ENCODE measurements at regions not wholly inside any gene's neighbourhood (a gene's known extent, or its start where the extent isn't known, plus 50 kb on each side); places are given as distances from the start of the nearest gene placed in this dataset.

GRCh38 chr11:92638678-92639077 is 330.8 kb upstream of the MTNR1B start (continued):
- TF ChIP-seq TAF1 (conservative IDR thresholded peaks at IDR 0.05) (no peak), FOXA1 (IDR thresholded peaks at IDR 0.05) (no peak), GABPA (IDR thresholded peaks at IDR 0.05 in 1 of 2, conservative IDR thresholded peaks at IDR 0.05 in 1 of 2) (no peak), RXRA (IDR thresholded peaks at IDR 0.05) (no peak)

- no peak overlapping the region for H3K27ac ChIP-seq (ENCODE audit: low read depth in 1 of 2, low read length in 2 of 2)
- no peak for DNase-seq (ENCODE audit: low spot score)
- no peak overlapping the region for H3K9ac ChIP-seq (ENCODE audit: low read depth in 1 of 2, low read length in 2 of 2)
- no peak overlapping the region for H3K4me3 ChIP-seq (ENCODE audit: low read depth in 1 of 3, low read length in 3 of 3)
- no peaks in the 10 kb centered on the region for H3K9me3 ChIP-seq (ENCODE audit: control insufficient read depth in 4 of 4, low read length in 3 of 4)
- H3K27me3 ChIP-seq (ENCODE audit: control insufficient read depth in 4 of 4, insufficient read depth in 4 of 4, low read length in 3 of 4) = no peaks in the 10 kb centered on the region
- TF ChIP-seq EGR1 (IDR thresholded peaks at IDR 0.05; ENCODE audit: low read depth in 2 of 2) = no peak
- no peaks in the 10 kb centered on the region for H3K4me1 ChIP-seq (ENCODE audit: control insufficient read depth in 4 of 4, insufficient read depth in 4 of 4, low read length in 3 of 4)
- no peaks in the 10 kb centered on the region for H3K36me3 ChIP-seq (ENCODE audit: control insufficient read depth in 4 of 4, insufficient read depth in 3 of 4, low read depth in 1 of 4, low read length in 3 of 4)
Measured at GRCh38 chr11:92642177-92642931, 327.1 kb upstream of the MTNR1B start.

GRCh38 chr11:92643827-92644226 is 325.6 kb upstream of the MTNR1B start:
- no peak for TF ChIP-seq YY1 (IDR thresholded peaks at IDR 0.05)
- TF ChIP-seq, protein P1, sequence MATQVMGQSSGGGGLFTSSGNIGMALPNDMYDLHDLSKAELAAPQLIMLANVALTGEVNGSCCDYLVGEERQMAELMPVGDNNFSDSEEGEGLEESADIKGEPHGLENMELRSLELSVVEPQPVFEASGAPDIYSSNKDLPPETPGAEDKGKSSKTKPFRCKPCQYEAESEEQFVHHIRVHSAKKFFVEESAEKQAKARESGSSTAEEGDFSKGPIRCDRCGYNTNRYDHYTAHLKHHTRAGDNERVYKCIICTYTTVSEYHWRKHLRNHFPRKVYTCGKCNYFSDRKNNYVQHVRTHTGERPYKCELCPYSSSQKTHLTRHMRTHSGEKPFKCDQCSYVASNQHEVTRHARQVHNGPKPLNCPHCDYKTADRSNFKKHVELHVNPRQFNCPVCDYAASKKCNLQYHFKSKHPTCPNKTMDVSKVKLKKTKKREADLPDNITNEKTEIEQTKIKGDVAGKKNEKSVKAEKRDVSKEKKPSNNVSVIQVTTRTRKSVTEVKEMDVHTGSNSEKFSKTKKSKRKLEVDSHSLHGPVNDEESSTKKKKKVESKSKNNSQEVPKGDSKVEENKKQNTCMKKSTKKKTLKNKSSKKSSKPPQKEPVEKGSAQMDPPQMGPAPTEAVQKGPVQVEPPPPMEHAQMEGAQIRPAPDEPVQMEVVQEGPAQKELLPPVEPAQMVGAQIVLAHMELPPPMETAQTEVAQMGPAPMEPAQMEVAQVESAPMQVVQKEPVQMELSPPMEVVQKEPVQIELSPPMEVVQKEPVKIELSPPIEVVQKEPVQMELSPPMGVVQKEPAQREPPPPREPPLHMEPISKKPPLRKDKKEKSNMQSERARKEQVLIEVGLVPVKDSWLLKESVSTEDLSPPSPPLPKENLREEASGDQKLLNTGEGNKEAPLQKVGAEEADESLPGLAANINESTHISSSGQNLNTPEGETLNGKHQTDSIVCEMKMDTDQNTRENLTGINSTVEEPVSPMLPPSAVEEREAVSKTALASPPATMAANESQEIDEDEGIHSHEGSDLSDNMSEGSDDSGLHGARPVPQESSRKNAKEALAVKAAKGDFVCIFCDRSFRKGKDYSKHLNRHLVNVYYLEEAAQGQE (IDR thresholded peaks at IDR 0.05) = no peak
- no peak for TF ChIP-seq ZBTB33 (IDR thresholded peaks at IDR 0.05)
- TF ChIP-seq HNF4G (IDR thresholded peaks at IDR 0.05) = no peak
- no peak for TF ChIP-seq TAF1 (conservative IDR thresholded peaks at IDR 0.05)
- no peak for TF ChIP-seq GABPA (IDR thresholded peaks at IDR 0.05 in 1 of 2, conservative IDR thresholded peaks at IDR 0.05 in 1 of 2)
- no peak for TF ChIP-seq SP1 (IDR thresholded peaks at IDR 0.05)
- no peak for TF ChIP-seq HNF4A (conservative IDR thresholded peaks at IDR 0.05)
- TF ChIP-seq MAX (IDR thresholded peaks at IDR 0.05) = no peak
- 43% methylated on average over 2 of the region's 2 CpGs for WGBS

More at GRCh38 chr11:92643827-92644226, 325.6 kb upstream of the MTNR1B start:
- DNase-seq (ENCODE audit: low spot score) = no peak
- Histone ChIP-seq H3K27ac (ENCODE audit: low read depth in 1 of 2, low read length in 2 of 2) (no peak overlapping the region), H3K36me3 (ENCODE audit: control insufficient read depth in 4 of 4, insufficient read depth in 3 of 4, low read depth in 1 of 4, low read length in 3 of 4) (no peaks in the 10 kb centered on the region), H3K4me3 (ENCODE audit: low read depth in 1 of 3, low read length in 3 of 3) (no peak overlapping the region), H3K27me3 (ENCODE audit: control insufficient read depth in 4 of 4, insufficient read depth in 4 of 4, low read length in 3 of 4) (no peaks in the 10 kb centered on the region), H3K4me1 (ENCODE audit: control insufficient read depth in 4 of 4, insufficient read depth in 4 of 4, low read length in 3 of 4) (no peaks in the 10 kb centered on the region), H3K9me3 (ENCODE audit: control insufficient read depth in 4 of 4, low read length in 3 of 4) (no peaks in the 10 kb centered on the region), H3K9ac (ENCODE audit: low read depth in 1 of 2, low read length in 2 of 2) (no peak overlapping the region)

Data from liver (tissue), 7 donors.